NCI-H82 treated with DMSO at 0.1 percent for 48 hours (cell line): ENCODE measurements at regions not wholly inside any gene's neighbourhood (a gene's known extent, or its start where the extent isn't known, plus 50 kb on each side); places are given as distances from the start of the nearest gene placed in this dataset.

ENCODE experiments used
- DNase-seq: peaks from one replicate; lab custom pipeline; 2025; ENCODE audit not compliant: unreplicated experiment; lab: John Stamatoyannopoulos, UW

DNA sequence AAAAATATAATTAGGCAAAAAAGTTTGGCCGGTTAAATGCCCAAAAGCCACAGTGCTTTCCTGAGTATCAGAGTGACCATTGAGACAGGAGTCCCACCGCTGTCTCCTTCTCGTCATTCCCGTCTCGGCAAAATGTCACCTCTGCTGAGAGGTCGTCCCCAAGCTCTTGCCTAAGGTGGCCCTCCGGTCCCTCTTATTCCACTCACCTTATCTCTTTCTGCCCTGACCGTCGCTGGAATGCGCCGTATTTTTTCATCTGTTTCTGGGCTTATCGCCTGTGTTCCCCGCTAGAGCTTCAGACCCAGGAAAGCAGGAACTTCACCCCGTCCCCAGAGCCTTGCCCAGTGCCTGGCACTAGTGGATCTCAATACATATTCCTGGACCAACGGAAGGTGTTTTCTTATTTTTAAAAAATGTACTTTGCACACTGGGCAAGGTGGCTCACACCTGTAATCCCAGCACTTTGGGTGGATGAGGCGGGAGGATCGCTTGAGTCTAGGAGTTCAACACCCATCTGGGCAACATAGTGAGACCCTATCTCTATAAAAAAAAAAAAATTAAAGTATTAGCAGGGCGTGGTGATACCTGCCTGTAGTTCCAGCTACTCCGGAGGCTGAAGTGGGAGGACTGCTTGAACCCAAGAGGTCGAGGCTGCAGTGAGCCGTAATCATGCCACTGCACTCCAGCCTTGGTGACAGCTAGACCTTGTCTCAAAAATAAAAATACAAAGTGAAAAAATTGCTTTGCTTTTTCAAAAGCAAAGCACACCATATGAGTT lies 122.8 kb upstream of the PTPN1 start:
- no peak for DNase-seq

DNA sequence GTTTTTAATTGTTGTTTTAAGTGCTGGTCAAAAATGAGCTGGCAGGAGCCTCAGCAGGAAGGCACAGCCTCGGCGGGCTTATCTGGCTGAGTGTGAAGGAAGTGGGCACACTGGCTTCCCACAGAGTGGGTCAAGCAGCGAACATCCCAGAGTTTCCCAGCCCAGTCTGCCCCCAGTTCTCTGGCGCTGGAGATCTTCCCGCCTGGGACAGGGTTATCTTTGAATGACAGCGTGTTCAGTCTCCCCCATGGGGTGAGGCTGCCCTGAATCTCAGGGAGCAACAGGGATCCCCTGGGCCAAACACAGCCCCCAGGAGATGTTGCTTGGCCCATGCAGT lies 122.2 kb upstream of the PTPN1 start:
- DNase-seq, result no peak

DNA sequence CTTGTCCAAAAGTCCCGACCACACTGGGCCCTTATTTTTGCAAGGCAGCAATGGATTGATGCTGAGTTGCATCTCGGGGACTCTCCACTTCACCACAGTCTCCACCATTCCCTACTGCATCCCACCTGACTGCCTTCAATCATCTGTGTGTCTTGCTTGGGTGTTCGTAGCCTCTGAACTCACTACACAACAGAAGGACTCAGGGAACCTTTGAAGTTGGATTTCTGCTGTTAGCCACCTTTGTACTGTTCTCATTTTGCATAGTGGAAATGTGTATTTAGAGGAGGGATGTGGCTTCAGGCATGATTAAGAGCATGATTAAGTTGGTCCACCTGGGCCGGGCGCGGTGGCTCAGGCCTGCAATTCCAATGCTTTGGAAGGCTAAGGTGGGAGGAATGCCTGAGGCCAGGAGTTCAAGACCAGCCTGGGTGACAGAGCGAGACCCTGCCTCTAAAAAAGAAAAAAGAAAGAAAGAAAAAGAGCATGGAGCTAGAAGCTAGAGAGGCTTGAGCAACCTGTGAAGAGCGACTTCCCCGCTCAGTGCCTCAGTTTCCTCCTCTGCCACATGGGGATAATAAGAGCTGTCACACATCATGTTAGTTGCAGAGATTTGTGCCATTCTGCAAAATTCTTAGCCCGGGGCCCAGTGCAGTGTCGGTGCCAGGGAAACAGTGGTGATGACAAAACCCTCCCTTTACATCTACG lies 121.3 kb upstream of the PTPN1 start:
- DNase-seq, result no peak

DNA sequence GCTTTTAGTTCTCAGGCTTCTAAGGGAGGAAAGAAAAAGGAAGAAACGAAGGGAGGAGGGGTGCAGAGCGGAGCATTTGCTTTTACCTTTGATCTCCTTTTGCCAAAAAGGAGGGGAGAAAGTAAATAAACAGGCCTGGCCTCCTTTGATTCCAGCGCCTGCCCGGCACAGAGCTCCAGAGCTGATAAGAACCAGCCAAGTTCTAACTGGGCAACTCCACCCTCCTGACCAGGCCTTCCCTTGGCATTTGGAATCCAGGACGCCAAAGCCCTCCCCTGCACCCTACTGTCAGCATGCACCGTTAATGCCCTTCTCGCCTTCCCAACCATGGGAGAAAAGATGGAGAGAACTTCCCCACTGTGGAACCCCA lies 120.8 kb upstream of the PTPN1 start:
- no peak for DNase-seq

DNA sequence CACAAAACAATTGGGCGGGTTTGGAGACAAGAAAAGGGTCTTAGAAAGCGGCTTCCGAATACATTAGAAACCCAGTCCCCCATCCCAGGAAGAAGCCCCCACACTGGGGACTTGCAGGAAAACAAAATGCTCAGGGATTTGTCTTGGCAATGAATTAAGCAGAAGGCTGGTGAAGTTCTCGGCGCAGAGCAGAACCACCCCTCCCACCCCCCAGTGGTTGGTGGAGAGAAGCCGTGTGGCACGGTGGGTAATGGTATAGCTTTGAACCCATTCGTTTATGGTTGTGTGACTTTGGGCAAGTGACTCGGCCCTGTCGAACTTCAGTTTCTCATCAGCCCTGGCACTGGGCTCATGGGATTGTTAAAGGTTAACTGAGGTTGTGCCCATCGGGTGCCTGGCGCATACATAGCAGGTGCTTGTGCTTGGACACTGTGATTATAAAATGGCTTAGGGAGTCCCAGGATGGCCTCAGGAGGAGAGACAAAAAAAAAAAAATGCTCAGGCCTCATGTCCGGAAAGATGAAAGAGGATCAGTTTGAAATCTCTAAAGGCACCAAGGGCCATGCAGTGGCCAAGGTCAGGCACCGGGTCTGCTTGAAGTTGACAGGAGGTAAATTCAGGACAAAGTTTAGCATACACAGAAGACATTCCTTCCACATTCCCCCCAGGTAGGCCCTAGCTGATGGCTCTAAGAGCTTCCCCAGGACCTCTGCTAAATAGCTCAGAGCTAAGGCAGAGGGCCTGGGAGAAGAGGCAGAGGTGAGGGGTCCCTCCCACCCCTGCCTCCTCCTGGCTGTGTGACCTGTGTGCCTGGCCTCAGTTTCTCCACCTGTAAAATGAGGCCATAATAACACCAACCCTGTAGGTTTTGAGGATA lies 120.1 kb upstream of the PTPN1 start:
- no peak for DNase-seq

DNA sequence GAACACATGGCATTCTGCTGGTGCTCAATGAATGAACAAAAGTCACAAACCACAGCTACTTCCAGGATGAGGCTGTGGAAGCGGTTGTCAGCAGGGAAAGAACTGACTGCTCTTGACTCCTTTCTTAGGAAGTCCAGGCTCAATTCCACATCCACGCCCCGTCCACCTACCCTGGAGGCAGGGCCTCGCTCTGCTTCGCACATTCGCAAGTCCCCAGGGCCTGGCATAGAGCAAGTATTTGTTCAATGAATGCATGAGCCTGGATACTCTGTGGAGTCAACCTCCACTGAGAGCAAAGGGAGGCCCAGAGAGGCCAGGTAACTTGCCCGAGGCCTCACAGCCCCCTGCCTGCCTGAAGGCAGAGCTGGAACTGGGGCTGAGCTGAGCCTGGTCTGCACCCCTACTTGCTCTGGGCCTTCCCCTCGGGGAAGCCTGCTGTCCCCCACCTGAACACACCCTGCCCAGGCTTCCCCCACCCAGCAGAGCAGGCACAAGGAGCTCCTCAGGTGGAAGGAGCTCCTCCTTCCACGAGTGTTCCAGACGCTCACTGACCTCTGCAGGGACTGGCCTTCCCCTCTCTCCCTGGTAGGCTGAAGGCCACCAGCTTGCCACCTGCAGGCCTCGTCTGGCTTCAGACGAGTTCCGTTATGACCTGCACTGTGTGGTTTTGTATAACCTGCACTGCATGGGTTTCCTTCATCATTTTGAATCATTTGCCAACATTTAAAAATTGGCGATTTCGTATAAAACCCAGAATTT lies 119.3 kb upstream of the PTPN1 start:
- DNase-seq, result no peak

DNA sequence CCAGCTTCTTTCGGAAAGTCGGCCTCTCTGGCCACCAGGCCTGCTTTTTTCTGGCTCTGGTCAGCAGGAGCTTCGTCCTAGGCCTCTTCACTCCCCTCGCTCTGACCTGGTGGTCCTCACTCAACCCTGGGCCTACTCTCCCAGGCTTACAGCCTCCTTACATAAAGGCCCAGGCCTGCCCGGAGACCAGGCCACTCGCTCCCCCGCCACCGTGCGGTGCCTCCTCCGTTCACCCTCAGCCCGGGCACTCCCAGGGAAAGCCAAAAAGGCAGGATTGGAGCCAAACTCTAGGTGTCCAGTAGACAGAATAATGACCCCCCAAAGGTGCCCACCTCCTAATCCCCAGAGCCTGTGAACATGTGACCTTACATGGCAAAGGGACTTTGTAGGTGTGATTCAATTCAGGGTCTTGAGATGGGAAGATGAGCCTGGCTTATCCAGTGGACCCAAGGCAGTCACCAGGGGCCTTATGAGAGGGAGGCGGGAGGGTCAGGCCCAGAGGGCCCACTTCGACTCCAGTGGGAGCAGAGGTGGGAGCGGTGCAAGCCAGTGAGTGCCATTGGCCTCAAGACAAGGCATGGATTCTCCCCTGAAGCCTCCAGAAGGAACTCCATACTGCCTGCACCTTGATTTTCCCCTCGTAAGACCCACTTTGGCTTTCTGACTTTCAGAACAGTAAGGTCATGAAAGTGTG lies 118.6 kb upstream of the PTPN1 start:
- no peak for DNase-seq

DNA sequence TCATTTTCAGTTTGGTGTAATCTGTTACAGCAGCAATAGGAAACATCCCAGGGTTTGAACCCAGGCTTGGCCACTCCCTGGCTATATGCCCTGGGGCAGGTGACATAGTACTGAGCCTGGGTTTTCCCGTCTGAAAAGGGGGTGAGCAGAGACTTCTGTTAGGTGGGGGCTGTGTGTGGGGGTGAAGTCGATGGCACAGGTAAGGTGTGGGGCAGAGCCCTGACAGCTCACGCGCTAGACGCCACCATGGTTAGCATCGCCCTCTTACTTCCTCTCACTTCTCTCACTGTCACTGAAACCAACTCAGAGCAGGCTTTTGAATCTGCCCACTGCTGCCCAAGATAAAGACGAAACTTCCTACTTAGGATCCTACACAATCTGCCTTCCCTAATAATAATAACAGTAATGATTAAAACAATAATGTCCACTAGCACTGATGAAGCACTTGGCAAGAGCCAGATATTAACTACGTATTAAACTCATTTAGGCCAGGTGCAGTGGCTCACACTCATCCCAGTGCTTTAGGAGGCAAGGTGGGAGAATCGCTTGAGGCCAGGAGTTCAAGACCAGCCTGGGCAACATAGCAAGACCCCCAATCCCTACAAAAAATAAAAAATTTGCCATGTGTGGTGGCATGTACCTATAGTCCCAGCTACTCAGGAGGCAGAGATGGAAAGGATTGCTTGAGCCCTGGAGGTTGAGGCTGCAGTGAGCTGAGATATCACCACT lies 117.9 kb upstream of the PTPN1 start:
- no peak for DNase-seq

DNA sequence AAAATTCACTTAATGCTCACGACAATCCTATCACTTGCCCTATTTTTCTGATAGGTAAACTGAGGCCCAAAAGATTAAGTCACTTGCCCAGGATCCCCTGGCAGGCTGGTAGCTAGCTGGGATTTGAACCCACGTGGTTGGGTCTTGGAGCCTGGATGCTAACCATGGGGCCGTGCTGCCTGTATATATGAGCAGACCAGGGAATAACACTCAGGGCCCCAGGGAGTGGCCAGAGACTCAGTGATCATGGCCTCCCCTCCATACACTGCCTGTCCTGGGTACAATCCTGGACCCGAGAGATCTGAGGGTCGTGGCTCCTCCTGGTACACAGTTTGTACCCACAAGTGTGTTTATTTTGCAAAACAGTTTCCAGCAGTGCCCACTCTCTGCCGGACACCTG lies 116.9 kb upstream of the PTPN1 start:
- no peak for DNase-seq

DNA sequence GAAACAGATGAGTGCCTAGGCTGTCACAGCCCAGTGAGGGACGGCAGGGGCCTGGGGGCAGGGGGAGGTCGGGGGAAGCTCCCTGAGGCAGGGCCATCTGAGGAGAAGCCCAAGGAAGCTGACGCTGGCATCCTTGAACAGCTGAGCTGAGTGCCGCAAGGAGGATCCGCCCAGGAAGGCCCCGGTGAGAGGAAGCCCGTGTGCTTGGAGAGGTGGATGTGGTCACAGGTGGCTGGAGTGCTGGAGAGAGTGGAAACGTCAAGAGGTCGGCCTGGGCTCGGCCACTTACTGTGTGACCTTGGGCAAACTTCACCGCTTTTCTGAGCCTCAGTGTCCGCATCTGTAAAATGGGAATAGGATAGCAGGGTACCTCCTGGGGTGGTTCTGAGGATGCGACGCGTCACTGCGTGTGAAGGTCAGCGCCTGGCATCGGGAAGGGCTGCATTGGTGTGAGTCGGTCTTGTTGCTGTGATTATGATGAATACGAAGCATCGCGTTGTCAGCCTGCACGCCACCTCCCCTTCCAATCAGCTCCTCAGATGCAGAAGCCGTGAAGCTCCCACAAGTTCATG lies 116.1 kb upstream of the PTPN1 start:
- DNase-seq, result no peak

DNA sequence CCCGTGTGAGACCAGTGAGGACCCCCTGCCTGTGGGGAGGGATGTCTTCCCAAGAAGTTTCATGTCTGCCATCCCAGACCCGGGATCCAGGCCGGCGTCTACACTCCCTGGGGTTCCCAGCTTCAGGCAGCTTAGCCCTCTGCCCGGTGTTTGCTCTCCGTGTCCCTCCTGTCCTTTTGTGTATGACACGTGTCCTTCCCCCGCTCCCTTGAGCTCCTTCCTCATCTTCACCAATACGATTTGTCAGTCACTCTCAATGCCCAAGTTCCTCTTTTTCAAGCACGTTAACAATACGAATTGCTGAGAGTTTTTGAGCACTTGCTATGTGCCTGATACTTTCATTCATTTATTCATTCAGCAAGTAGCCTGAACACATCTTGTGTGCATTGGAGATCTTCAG lies 115.6 kb upstream of the PTPN1 start:
- DNase-seq, result no peak

DNA sequence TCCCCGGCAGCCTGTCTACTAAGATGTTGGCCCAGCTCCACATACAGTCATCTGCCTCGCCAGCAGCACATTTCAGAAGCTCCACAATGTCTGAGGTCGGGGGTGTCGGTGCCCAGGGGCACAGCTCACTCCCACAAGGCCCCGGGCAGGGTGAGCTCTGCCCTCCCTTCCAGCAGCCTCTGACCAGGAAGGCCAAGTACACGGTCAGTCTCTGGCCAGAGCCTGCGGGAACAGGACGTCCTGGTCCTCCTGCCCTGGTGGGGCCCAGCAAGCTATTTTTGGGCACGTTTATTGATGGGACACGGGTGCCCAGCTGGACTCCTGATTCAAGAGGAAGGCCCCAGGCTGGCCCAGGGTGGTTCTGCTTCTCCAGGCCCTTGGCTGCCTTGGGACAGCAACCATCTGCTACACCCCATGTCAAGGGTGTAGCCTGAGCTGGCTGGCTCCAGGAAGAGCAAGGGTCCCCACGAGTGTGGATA lies 114.9 kb upstream of the PTPN1 start:
- no peak for DNase-seq

DNA sequence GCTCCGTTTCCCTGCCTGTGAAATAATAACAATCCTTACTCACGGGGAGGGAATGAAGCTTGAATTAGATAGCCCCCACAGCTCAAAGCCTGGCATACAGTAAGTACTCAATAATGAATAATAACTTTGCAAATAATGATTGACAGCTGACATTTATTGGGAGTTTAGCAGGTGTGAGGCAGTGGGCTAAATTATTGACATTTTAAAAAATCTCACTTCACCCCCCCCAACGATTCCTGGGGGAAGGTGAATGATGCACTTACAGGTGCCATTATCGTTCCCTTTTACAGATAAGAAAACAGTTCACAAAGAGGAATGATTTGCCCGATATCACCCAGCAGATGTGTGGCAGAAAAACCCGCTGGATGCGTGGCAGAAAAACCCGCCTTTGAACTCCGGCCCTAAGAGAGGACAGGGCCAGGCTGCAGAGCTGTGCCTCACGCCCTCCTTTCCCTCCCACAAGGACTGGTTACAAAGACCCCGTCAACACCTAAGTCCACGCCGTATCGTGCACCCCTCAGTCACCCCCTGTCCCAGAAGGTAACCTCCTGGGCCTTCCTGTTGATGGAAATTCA lies 114.2 kb upstream of the PTPN1 start:
- no peak for DNase-seq

DNA sequence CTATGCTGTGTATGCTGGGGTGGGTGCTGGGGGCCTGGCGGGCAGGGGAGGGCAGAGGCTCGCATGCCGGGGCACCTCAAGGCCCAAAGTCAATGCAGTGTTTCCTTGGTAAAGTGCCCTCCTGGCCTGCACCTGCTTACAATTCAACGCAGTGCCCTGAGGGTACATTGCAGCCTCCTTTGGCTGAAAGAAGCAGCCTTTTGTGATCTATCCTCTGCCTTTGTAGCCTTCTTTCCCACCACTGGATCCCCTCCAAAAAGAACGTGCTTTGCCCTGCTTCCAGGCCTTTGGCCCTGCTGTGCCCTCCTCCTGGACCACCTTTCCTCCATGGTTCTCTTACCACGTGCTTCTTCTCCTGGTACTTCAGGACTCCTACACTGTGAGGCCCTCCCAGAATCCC lies 113.6 kb upstream of the PTPN1 start:
- DNase-seq, result no peak

DNA sequence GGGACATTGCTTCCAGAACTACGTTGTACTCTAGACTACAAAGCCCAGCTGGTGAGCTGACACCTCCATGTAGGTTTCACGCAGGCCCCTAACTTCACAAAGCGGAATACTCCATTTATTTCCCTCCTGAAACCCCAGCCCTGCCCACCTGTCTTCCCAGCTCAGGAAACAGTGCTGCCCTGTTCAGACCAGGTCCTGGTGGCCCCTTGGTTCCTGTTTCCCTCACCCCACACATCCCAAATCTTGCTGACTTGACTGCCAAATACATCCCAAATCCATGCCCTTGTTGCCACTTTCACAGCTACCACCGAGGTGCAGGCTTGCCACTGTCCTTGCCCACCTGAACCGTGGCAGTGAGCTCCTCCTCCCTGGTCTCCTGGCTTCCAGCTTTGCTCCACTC lies 113.1 kb upstream of the PTPN1 start:
- no peak for DNase-seq

DNA sequence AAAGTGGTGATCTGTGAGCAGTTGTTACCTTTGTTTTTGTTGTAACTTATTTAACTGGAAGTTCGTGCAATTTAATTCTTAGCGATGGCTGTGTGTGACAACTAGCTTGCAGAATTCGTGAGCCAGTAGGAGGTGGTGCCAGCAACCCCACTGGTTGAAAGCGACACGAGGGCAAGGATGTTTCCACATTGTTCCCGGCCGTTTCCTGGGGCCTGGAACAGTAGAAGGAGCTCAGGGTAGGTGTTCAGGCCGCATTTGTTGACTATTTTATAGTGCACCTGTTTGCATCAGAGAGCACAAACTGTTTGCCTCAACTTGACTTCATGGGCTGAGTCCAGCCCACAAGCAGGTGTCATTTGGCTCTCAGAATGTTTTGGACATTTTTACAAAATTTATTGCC lies 112.1 kb upstream of the PTPN1 start:
- no peak for DNase-seq

DNA sequence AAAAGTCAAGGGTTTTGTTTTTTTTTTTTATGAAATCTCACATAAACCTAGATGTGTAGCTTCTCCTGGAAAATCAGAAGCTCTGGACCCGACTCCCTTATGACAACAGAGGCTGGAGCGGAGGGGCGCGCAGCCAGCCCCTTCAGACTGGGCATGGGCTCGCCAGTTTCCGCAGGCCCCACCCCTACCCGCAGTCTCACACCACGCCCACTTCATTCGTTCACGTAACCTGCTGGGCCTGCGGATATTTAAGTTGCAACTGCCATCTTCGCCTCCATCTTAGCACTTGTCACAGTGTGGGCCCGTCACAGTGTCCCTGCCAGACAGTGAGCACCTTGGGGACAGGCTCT lies 111.7 kb upstream of the PTPN1 start:
- no peak for DNase-seq

DNA sequence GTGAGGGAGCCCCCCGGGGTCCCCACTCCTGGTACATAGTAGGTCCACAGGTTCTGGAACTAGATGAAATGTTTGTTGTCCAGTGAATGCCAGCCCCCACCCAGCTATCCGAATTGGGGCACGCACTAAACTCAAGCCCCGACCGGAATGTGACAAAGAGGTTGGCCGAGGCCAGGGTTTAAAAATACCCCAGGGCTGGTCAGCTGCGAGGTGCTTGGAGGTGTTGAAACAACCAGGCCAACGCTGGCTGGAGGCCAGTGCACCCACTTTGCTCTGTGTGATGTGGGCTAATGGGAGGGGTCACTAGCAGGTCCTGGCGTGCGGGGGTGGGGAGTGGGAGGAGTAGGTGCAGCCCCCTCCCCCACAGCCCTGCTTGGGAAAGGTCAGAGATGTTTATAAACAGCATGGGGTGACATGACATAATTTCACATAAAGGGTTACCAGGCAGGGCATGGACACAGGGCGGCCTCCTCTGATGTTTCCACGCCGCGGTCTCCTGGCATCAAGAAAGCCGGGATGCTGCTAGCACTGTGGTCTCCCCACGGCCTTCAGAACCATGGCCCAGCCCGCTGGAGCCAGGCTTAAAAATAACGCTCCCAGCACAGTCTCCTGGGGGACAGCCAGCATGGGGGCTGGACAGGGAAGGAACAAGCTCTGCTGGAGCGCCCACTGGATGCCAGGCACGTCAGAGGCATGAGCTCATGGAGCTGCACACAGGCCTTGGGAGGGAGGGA lies 111.2 kb upstream of the PTPN1 start:
- no peak for DNase-seq

DNA sequence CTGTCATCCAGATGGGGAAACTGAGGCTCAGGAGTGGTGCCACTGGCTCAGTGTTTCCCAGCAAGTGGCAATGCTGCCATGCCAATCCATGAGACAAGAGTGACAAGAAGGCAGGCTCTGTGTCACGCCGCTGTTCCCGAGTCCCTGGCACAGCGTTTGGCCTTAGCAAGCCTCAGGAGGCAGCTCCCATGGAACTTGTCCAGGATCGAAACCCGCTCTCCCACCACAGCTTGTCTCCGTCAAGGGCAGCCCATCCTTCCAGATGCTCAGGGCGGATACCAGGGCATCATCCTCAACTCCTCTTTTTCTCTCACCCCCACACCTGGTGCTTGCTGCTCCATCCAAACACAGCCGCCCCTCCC lies 110.6 kb upstream of the PTPN1 start:
- no peak for DNase-seq
